Endothelial cell of umbilical vein (primary cell): ENCODE measurements at regions not wholly inside any gene's neighbourhood (a gene's known extent, or its start where the extent isn't known, plus 50 kb on each side); places are given as distances from the start of the nearest gene placed in this dataset.

ENCODE experiments used
- BruUV-seq: library from RNA; stranded (reverse); fragments of 400-500 nt; replicated peaks from 2 replicates; lab custom pipeline; 2021; lab: Mats Ljungman, UMichigan
- CTCF ChIA-PET: fragments of 300-600, 350-600 bp; sonication (Branson Sonifier 250); formaldehyde crosslinking; loops from one replicate; lab custom pipeline; 2021; ENCODE audit warnings: antibody characterized with exemption, inconsistent platforms; lab: Charles Lee
- POLR2A ChIA-PET: fragments of 300-600, 350-600 bp; sonication (Branson Sonifier 250); formaldehyde crosslinking; loops from one replicate; lab custom pipeline; 2021; ENCODE audit warnings: antibody characterized with exemption, inconsistent platforms; lab: Charles Lee
- DNase-seq: peaks from one replicate; pipeline ENCODE4 v3.0.0-alpha.2; 2011; ENCODE audit warnings: low read depth, low spot score
- FAIRE-seq: peaks from 2 replicates; lab custom pipeline; 2011; peaks lifted over from hg19 to GRCh38; lab: Jason Lieb, UNC
- H2AFZ ChIP-seq: 2 replicates; pipeline ENCODE4 v1.6.0; 2012; ENCODE audit warnings: low read depth, low read length, control low read depth, inconsistent platforms
- H3K27ac ChIP-seq: 2 replicates; pipeline ENCODE4 v1.5.1; 2011; ENCODE audit warnings: low read depth, mild to moderate bottlenecking, control low read depth, low read length, moderate library complexity; ENCODE audit not compliant: insufficient read depth
- H3K27me3 ChIP-seq, 2 experiments: 2 replicates each; pipeline versions ENCODE4 v1.6.0 to v1.6.1; 2011; ENCODE audit warnings: low read length in 2 of 2, mixed read lengths in 1 of 2; ENCODE audit not compliant: control insufficient read depth in 2 of 2, insufficient read depth in 2 of 2
- H3K36me3 ChIP-seq, 2 experiments: 2 replicates in 1 of 2; 3 replicates in 1 of 2; pipeline ENCODE4 v1.5.1; 2011; ENCODE audit warnings: low read length in 2 of 2, mild to moderate bottlenecking in 1 of 2, moderate library complexity in 1 of 2; ENCODE audit not compliant: control insufficient read depth in 2 of 2, insufficient read depth in 2 of 2; ENCODE audit errors: extremely low read depth in 1 of 2
- H3K4me1 ChIP-seq: 3 replicates; pipeline ENCODE4 v1.5.1; 2011; ENCODE audit warnings: mild to moderate bottlenecking, low read length; ENCODE audit not compliant: control insufficient read depth, insufficient read depth; ENCODE audit errors: extremely low read depth
- H3K4me2 ChIP-seq: 2 replicates; pipeline ENCODE4 v1.6.1; 2011; ENCODE audit warnings: low read length, control low read depth, mixed read lengths; ENCODE audit not compliant: insufficient read depth
- H3K4me3 ChIP-seq, 3 experiments: fragments of 200-600 bp in 1 of 3; sonication (generic), shearing (Covaris generic) in 1 of 3; replicated peaks in 1 of 3; 2 replicates each; pipeline ENCODE4 v1.5.1; 2011 to 2016; ENCODE audit warnings: control low read depth in 3 of 3, low read length in 3 of 3, mild to moderate bottlenecking in 2 of 3, inconsistent platforms in 1 of 3, low read depth in 1 of 3, moderate library complexity in 1 of 3; ENCODE audit not compliant: insufficient read depth in 1 of 3
- H3K79me2 ChIP-seq: 2 replicates; pipeline ENCODE4 v1.6.0; 2012; ENCODE audit warnings: low read length, inconsistent platforms; ENCODE audit not compliant: control insufficient read depth, insufficient read depth
- H3K9ac ChIP-seq: replicated peaks from 2 replicates; pipeline ENCODE3; 2011; ENCODE audit warnings: low read length, control low read depth; ENCODE audit not compliant: insufficient read depth; ENCODE audit errors: extremely low read depth
- H3K9me1 ChIP-seq: replicated peaks from 3 replicates; pipeline ENCODE4 v1.6.0; 2011; ENCODE audit warnings: mild to moderate bottlenecking, low read length; ENCODE audit not compliant: control insufficient read depth, insufficient read depth; ENCODE audit errors: extremely low read depth
- H3K9me3 ChIP-seq: replicated peaks from 2 replicates; pipeline ENCODE4 v1.5.1; 2012; ENCODE audit warnings: low read length, inconsistent platforms; ENCODE audit not compliant: control insufficient read depth, insufficient read depth
- H4K20me1 ChIP-seq: replicated peaks from 2 replicates; pipeline ENCODE3; 2011; ENCODE audit warnings: mild to moderate bottlenecking, low read length; ENCODE audit not compliant: control insufficient read depth, insufficient read depth; ENCODE audit errors: extremely low read depth
- EZH2 ChIP-seq: IDR thresholded peaks from 2 replicates; pipeline ENCODE4 v1.6.1; 2012; ENCODE audit warnings: borderline replicate concordance, low read depth, mild to moderate bottlenecking, moderate library complexity, low read length, inconsistent platforms; ENCODE audit not compliant: severe bottlenecking
- FOS ChIP-seq: IDR thresholded peaks from 2 replicates; pipeline ENCODE4 v1.6.1; 2011; ENCODE audit warnings: mild to moderate bottlenecking, low read length, moderate library complexity, borderline replicate concordance; ENCODE audit not compliant: insufficient read depth
- GATA2 ChIP-seq: IDR thresholded peaks from 2 replicates; pipeline ENCODE4 v1.7.0; 2011; ENCODE audit warnings: low read depth, mild to moderate bottlenecking, moderate library complexity, mixed read lengths, low read length; ENCODE audit not compliant: insufficient read length, insufficient read depth
- JUN ChIP-seq: IDR thresholded peaks from 2 replicates; pipeline ENCODE4 v1.6.1; 2011; ENCODE audit warnings: borderline replicate concordance, low read depth; ENCODE audit not compliant: insufficient read length, insufficient read depth
- MYC ChIP-seq: IDR thresholded peaks from one replicate; pipeline ENCODE4 v1.6.1; 2011; ENCODE audit warnings: mild to moderate bottlenecking, low read depth, low read length
- POLR2A ChIP-seq: IDR thresholded peaks from 2 replicates; pipeline ENCODE4 v1.6.1; 2012; ENCODE audit warnings: low read depth, mild to moderate bottlenecking, control low read depth, low read length
- POLR2AphosphoS5 ChIP-seq: IDR thresholded peaks from 2 replicates; pipeline ENCODE4 v1.6.1; 2012; ENCODE audit warnings: low read depth, mild to moderate bottlenecking, control low read depth, low read length, moderate library complexity; ENCODE audit not compliant: insufficient read depth
- dilution Hi-C: fragments of 300-500 bp; cut with MboI; formaldehyde crosslinking; loops from one replicate; pipeline ENCODE4 v1.15.0; 2019; ENCODE audit warnings: low sequenced_read_pairs; ENCODE audit not compliant: extremely low pct_ligation_motif_present
- intact Hi-C: fragments of 100-400 bp; cut with micrococcal nuclease; formaldehyde crosslinking; loops from one replicate; pipeline ENCODE4 v1.10.0; 2022
- TF ChIP-seq, protein P1 (sequence below): IDR thresholded peaks from 2 replicates; pipeline ENCODE4 v1.6.1; 2011; ENCODE audit not compliant: insufficient read depth, insufficient read length
- TF ChIP-seq, protein P2 (sequence below), 2 donors: IDR thresholded peaks; 1 replicate in 1 of 2; 2 replicates in 1 of 2; pipeline ENCODE4 v1.5.1; 2011; ENCODE audit warnings: low read length in 2 of 2, mild to moderate bottlenecking in 2 of 2, moderate library complexity in 2 of 2, control low read depth in 1 of 2, inconsistent platforms in 1 of 2, low read depth in 1 of 2; ENCODE audit not compliant: insufficient read depth in 1 of 2; ENCODE audit errors: extremely low read depth in 1 of 2

DNA sequence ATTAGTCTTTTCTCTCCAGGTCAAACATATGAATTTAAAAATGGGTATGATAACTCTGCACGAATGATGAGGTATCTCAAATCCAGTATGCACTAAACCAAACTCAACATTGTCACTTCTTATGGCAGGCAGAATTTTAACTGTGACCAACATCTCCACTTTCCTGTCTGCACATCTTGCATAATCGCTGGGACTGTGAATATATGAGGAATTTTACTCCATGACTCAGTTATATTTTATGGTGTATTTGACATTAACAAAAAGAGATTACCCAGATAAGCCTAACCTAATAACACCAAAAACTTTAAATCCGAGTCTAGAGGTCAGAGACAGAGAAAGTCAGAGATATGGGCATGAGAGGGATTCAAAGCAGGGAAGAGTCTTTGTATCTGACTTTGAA is 454.5 kb upstream of the SEMA3D start:
- intact Hi-C loops (no loop called here), dilution Hi-C loops (no loop called here)
- H3K4me1 ChIP-seq, result no peaks in the 10 kb centered on the region
- H4K20me1 ChIP-seq, result no peaks in the 10 kb centered on the region
- H3K4me3 ChIP-seq, result no peak overlapping the region
- ChIA-PET POLR2A (no interaction called here), CTCF (no interaction called here)
- DNase-seq, result no peak
- H3K9me3 ChIP-seq, result no peaks in the 10 kb centered on the region
- no TSS peak for BruUV-seq
- no peaks in the 10 kb centered on the region for H3K79me2 ChIP-seq
- H3K4me2 ChIP-seq, result no peak overlapping the region
- H3K27ac ChIP-seq, result no peak overlapping the region
- H2AFZ ChIP-seq, result no peak overlapping the region
- H3K36me3 ChIP-seq, result no peaks in the 10 kb centered on the region
- no peak overlapping the region for H3K9ac ChIP-seq
- H3K27me3 ChIP-seq, result no peaks in the 10 kb centered on the region
- H3K9me1 ChIP-seq, result no peaks in the 10 kb centered on the region
- FAIRE-seq, result no peak
- TF ChIP-seq GATA2, result no peak
- TF ChIP-seq, protein P1, sequence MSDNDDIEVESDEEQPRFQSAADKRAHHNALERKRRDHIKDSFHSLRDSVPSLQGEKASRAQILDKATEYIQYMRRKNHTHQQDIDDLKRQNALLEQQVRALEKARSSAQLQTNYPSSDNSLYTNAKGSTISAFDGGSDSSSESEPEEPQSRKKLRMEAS, result no peak
- TF ChIP-seq EZH2, result no peak
- no peak for TF ChIP-seq FOS
- no peak for TF ChIP-seq JUN
- TF ChIP-seq MYC, result no peak
- TF ChIP-seq POLR2A, result no peak
- no peak for TF ChIP-seq POLR2AphosphoS5
- TF ChIP-seq, protein P2, sequence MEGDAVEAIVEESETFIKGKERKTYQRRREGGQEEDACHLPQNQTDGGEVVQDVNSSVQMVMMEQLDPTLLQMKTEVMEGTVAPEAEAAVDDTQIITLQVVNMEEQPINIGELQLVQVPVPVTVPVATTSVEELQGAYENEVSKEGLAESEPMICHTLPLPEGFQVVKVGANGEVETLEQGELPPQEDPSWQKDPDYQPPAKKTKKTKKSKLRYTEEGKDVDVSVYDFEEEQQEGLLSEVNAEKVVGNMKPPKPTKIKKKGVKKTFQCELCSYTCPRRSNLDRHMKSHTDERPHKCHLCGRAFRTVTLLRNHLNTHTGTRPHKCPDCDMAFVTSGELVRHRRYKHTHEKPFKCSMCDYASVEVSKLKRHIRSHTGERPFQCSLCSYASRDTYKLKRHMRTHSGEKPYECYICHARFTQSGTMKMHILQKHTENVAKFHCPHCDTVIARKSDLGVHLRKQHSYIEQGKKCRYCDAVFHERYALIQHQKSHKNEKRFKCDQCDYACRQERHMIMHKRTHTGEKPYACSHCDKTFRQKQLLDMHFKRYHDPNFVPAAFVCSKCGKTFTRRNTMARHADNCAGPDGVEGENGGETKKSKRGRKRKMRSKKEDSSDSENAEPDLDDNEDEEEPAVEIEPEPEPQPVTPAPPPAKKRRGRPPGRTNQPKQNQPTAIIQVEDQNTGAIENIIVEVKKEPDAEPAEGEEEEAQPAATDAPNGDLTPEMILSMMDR (IDR thresholded peaks at IDR 0.05; ENCODE audit: extremely low read depth in 1 of 2, insufficient read depth in 1 of 2, low read depth in 1 of 2, low read length in 2 of 2), result no peak
